Eye (tissue), 1 donor: ENCODE measurements at regions not wholly inside any gene's neighbourhood (a gene's known extent, or its start where the extent isn't known, plus 50 kb on each side); places are given as distances from the start of the nearest gene placed in this dataset.

Experiments used
- DNase-seq: peaks from one replicate; pipeline ENCODE4 v3.0.0-alpha.2; 2015

DNA sequence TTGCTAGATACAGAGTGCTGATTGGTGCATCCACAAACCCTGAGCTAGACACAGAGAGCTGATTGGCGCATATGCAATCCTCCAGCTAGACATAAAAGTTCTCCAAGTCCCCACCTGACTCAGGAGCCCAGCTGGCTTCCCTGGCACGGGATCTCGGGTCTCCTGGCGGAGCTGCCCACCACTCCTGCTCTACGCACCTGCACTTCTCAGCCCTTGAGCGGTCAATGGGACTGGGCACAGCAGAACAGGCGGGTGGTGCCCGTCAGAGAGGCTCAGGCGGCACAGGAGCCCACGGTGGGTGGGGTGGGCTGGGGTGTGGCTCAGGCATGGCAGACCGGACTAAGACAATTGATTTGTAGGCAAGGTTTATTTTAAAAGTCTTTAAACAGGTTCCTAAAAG is 1365.5 kb downstream of the FAM181B start:
- no peak for DNase-seq

- DNase-seq, result no peak
Observed at GRCh38 chr11:81365496-81365895, 1368.2 kb downstream of the FAM181B start.

DNA sequence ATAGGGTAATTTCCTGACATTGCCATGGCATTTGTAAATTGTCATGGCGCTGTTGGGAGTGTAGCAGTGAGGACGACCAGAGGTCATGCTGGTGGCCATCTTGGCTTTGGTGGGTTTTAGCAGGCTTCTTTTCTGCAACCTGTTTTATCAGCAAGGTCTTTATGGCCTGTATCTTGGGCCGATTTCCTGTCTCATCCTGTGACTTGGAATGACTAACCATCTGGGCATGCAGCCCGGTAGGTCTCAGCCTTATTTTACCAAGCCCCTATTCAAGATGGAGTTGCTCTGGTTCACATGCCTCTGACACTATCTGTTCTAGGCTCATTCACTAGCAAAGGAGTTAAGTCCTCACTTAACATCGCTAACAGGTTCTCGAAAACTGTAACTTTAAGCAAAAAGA is 1374.2 kb downstream of the FAM181B start:
- DNase-seq, result no peak

DNA sequence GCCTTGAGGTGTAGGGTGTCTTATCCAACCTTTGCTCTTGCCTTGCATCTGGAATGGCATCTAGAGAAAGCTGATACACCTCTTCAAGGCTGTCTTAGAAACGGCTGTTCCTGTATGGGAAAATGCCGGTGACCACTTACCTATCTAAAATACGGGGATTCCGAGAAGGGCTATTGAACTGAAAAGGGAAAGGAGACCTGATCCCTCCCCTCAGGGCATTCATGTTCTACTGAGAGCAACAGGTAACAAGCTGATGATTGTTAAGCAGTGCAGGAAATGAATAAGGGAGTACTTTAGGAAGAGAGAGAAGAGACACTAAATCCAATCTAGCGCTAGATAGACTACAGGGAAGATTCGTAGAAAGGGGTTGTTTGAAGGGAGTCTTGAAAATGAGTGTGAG is 1388.1 kb downstream of the FAM181B start:
- no peak for DNase-seq

DNA sequence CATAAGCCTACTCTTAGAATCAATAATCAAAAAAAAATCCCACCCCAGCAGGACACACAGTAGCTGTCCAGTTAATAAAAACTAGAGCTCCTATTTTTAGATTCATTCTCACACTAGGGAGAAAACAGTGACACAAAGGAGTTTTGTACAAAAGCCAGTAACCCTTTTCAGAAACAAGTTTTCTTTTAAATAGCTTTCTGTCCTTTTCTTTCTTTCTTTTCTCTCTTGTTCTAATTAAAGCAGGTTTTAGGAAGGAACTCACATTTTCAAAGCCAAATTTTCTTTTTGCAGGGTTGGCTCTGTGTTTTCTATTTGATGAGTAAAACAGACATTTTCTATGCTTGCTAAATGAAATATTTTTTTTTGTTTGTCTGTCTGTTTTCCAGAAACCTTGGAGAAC is 1390.7 kb downstream of the FAM181B start:
- no peak for DNase-seq

- no peak for DNase-seq
Observed at GRCh38 chr11:81340225-81340624, 1393.4 kb downstream of the FAM181B start.

DNA sequence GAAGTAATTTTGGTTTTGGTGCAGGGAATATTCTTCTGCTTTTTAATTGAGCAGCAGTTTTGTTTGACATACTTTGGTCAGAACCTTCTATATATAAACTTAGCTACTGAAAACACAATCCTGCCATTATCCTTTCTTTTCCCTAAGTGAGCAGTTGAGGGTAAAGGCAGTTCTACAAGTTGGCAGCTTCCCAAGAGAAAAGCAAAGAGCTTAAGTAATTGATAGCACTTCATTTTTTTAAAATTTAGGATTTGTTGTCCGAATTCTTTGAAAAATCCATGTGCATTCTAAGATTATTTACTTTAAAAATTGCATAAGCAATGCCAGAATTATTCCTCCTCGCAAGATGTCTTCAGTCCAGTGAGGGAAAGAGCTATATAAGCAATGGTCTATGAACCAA is 1394.1 kb downstream of the FAM181B start:
- no peak for DNase-seq

- DNase-seq, result peak; percentile 54
Observed at GRCh38 chr11:81337756-81338155, 1395.9 kb downstream of the FAM181B start.

DNA sequence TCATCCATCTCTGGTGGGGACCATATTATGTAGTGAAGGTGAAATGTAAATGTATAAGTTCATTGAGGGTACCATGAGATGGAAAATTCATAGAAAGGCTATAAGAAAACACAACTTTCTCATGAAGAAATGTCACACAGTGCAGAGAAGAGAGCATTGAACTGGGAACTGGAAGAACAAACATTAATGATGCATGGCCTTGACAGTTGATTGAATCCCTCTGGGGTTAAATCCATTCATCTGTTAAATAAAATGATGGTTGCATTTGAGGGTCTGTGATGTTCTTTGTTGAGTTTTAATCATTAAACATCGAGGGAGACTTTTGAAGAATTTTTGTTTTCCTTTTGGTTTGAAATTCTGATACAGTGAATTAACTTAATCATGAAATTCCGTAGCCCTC is 1401.4 kb downstream of the FAM181B start:
- DNase-seq, result peak; percentile 69

GRCh38 chr11:81331611-81332235 is 1401.9 kb downstream of the FAM181B start:
- peak; percentile 4 for DNase-seq

DNA sequence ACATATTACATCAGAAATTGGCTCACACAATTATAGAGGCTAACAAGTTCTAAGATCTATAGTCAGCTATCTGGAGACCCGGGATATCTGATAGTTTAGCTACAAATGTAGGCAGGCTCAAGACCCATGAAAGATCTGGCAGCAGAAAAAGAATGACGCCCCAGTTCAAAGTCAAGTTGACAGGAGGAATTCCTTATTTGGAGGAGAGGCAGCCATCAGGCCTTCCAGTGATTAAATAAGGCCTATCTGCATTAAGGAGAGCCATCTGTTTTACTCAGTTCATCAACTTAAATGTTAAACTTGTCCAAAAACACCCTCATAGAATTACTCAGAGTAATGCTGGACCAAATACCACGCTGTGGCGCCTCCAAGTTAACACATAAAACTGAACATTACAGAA is 1402.6 kb downstream of the FAM181B start:
- DNase-seq, result no peak

DNA sequence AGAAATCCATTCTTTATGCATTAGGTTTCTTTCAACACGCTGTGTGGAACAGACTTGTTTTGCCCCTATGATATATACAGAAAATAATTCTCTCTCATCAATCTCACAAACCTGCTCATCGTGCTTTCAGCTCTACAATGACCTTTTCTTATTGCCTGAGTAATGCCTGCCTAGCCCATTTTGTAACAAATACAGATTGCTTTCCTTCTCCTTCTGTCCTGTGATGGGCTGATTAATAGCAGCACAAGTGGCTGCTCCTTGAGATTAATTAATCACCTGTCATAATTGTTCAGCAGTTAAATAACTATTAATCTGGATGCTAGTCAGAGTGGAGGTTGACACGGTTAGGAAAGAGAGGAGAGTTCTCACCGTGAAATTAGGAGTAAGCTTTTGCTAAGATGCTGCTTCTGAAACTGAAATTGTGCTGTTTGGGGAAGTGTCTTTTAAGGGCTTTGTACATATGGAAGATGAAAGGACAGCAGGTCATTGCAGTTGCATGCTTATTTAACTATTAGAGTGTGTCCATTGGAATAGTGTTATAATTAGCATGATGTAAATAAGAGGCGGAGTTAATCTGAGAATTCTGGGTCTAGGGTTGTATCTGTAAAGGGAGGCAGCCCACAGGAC is 1430.5 kb downstream of the FAM181B start:
- peak; percentile 6 for DNase-seq

DNA sequence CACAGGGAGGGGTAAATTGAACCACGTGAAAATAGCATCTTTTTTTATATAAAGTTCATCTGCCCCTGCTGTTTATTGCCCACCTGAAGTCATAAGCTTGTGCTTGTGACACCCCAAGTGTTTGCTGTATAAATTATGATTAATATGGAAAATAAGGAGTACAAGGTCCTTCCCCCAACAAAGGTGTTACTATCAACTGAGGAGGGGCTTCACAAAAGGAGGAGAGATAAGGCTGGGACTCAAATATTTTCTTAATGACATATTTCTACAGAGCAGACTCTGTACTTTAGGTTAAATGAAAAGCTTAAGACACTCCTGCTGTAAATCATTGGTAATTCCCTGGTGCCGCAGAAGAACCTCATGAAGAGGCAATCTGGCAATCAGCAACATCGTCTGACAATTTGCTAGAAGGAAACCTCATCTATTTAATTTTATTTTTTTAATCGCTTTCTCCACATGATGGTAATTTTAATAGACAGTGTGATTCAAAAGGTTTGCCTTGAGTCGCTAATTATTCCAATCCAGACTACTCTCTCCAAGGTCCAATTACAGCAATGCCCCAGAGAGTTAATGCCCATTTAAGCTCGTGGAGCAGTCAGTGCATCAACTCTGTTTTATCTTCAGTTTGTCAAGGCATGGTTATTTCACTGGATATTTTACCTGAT is 1432.4 kb downstream of the FAM181B start:
- DNase-seq, result peak; percentile 59

GRCh38 chr11:81286959-81287358 is 1446.7 kb downstream of the FAM181B start:
- no peak for DNase-seq

- no peak for DNase-seq
Observed at GRCh38 chr11:81286550-81286949, 1447.1 kb downstream of the FAM181B start.

DNA sequence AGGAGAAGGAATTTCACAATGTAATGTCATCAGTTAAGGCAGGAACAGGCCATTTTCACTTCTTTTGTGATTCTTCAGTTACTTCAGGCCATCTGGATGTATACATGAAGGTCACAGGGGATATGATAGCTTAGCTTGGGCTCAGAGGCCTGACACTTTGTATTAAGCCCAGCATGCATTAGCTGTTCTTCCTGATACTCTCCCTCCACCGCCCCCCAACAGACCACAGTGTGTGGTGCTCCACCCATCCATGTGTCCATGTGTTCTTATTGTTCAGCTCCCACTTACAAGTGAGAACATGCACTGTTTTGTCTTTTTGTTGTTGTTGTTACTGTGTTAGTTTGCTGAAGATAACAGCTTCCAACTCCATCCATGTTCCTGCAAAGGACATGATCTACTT is 1453.4 kb downstream of the FAM181B start:
- DNase-seq, result peak; percentile 24

- peak; percentile 94 for DNase-seq
Observed at GRCh38 chr11:81278991-81279390, 1454.7 kb downstream of the FAM181B start.

GRCh38 chr11:81270686-81271085 is 1463.0 kb downstream of the FAM181B start:
- DNase-seq, result no peak

DNA sequence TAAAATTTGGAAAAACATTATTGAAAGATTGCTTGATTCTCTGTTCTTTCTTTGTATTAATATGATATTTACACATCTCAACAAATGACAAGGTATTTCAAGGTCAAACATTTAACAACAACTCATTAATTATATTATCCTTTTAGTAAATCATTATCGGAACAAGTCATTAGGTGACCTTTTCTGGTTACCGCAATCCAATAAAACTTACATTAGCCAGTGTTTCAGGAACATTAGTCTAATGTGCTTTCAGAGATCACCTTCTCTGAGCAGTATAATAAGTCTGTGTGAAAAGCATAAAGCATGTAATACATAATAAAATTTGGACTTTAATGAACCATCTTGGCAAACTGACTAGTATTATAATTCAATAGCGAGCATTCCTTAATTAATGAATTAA is 1466.4 kb downstream of the FAM181B start:
- no peak for DNase-seq

- DNase-seq, result no peak
Observed at GRCh38 chr11:81259471-81259870, 1474.2 kb downstream of the FAM181B start.

DNA sequence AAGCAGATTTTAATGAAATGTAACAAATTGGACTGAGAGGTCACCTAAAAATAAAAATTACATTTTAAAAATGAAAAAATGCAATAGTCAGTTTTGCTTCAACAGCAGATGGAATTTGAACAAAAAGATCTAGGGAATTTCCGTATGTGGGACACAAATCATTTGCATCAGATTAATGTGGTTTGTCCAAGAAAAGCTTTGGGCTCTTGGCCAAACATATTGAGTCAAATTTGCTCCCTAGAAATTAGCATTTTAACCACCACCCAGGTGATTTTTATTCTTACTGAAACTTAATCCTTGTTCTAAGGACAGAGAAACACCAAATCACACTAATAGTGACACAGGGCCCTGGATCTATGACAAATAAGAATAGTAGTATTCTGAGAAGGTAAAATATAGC is 1477.8 kb downstream of the FAM181B start:
- DNase-seq, result no peak

- no peak for DNase-seq
Observed at GRCh38 chr11:81253244-81253643, 1480.4 kb downstream of the FAM181B start.

DNA sequence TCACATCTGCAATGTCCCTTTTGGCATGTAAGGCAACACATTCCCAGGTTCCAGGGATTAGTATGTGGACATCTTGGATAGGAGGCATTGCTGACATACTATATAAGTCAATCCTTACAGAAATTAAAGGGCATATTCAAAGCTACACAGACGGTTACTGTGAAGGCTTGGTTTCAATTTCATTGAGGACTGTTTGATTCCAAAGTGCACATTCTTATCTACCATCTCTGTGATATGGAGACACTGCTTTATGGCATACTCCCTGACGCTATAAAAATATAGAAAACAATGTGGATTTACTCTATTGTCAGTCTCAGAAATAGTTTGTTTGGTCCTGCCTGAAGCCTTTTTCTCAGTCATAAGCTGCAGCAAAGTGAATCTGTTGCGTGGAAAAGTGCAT is 1486.7 kb downstream of the FAM181B start:
- DNase-seq, result no peak

DNA sequence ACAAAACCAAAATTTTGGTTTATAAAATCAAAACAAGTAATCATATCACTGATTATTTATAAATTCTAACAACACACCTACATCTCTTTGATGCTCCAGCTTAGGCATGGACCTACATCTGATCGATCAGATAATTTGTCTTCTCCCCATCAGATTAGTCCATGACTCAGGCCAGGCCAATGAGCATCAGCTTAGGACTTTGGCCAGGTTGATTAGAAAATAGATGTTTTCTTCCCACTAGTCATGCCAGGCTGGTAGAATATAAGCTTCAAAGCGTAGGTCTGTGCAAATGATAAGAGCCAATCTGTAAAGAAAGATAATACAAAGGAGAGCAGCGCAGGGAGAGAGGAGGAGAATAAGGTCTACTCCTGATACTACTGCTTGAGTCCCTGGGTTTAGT is 1487.9 kb downstream of the FAM181B start:
- no peak for DNase-seq
